NCI-H1694 (cell line): ENCODE measurements at regions not wholly inside any gene's neighbourhood (a gene's known extent, or its start where the extent isn't known, plus 50 kb on each side); places are given as distances from the start of the nearest gene placed in this dataset.

Experiments
- DNase-seq: peaks from one replicate; lab custom pipeline; 2025; lab: John Stamatoyannopoulos, UW

- no peak for DNase-seq
These were observed 108.3 kb upstream of the LRATD1 start for GRCh38 chr2:14524041-14524802.

- no peak for DNase-seq
These were observed 107.8 kb upstream of the LRATD1 start for GRCh38 chr2:14524803-14525080.

GRCh38 chr2:14530506-14530905 lies 102.0 kb upstream of the LRATD1 start:
- no peak for DNase-seq

- no peak for DNase-seq
These were observed 99.3 kb upstream of the LRATD1 start for GRCh38 chr2:14533131-14533757.

- no peak for DNase-seq
These were observed 97.4 kb upstream of the LRATD1 start for GRCh38 chr2:14535156-14535555.

GRCh38 chr2:14536976-14537375 lies 95.5 kb upstream of the LRATD1 start:
- no peak for DNase-seq

- DNase-seq = no peak
These were observed 92.5 kb upstream of the LRATD1 start for GRCh38 chr2:14540015-14540414.

- DNase-seq = no peak
These were observed 89.2 kb upstream of the LRATD1 start for GRCh38 chr2:14543284-14543683.

- no peak for DNase-seq
These were observed 88.3 kb upstream of the LRATD1 start for GRCh38 chr2:14544247-14544646.

- DNase-seq = no peak
These were observed 84.7 kb upstream of the LRATD1 start for GRCh38 chr2:14547830-14548229.

GRCh38 chr2:14550658-14551057 lies 81.9 kb upstream of the LRATD1 start:
- no peak for DNase-seq

GRCh38 chr2:14551069-14551468 lies 81.4 kb upstream of the LRATD1 start:
- no peak for DNase-seq

GRCh38 chr2:14552286-14552685 lies 80.2 kb upstream of the LRATD1 start:
- no peak for DNase-seq

- DNase-seq = no peak
These were observed 79.7 kb upstream of the LRATD1 start for GRCh38 chr2:14552818-14553217.

GRCh38 chr2:14554849-14555545 lies 77.5 kb upstream of the LRATD1 start:
- no peak for DNase-seq

- no peak for DNase-seq
These were observed 75.4 kb upstream of the LRATD1 start for GRCh38 chr2:14557111-14557510.

- no peak for DNase-seq
These were observed 74.6 kb upstream of the LRATD1 start for GRCh38 chr2:14557916-14558315.

- no peak for DNase-seq
These were observed 74.1 kb upstream of the LRATD1 start for GRCh38 chr2:14558335-14558919.

GRCh38 chr2:14560716-14561115 lies 71.8 kb upstream of the LRATD1 start:
- no peak for DNase-seq

GRCh38 chr2:14563324-14563723 lies 69.2 kb upstream of the LRATD1 start:
- no peak for DNase-seq

- no peak for DNase-seq
These were observed 66.9 kb upstream of the LRATD1 start for GRCh38 chr2:14565666-14566065.

GRCh38 chr2:14567561-14567960 lies 65.0 kb upstream of the LRATD1 start:
- no peak for DNase-seq

GRCh38 chr2:14569294-14569693 lies 63.2 kb upstream of the LRATD1 start:
- DNase-seq = no peak
